ENCODE measurements at regions not wholly inside any gene's neighbourhood (a gene's known extent, or its start where the extent isn't known, plus 50 kb on each side); places are given as distances from the start of the nearest gene placed in this dataset.

DNA sequence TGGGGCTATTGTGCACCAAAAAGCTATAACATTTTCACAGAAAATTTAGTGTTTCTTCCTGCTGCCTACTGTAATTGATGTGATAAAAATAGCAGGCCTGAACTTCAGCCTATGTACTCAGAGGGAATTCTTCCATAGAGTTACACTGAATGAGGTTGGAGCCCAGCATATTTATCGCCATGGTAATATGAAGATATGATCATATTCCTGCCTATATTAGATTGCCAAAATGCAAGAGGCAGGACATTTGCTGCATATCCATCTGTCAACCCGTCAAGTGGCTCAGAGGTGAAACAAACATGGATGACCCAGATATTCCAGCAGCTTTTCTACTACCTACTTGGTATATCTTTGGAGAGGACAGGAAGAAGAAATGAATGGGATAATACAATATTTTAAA is 1150.6 kb downstream of the TBL1XR1 start:
- Histone ChIP-seq H3K27ac (ENCODE audit: insufficient read length, low read depth, low read length) (no peak overlapping the region), H3K23me2 (ENCODE audit: insufficient read length, low read depth, low read length, poor library complexity, severe bottlenecking) (no peaks in the 10 kb centered on the region), H2BK12ac (ENCODE audit: insufficient read length, low read depth, low read length) (no peak overlapping the region), H3T11ph (ENCODE audit: low read length) (no peak overlapping the region), H3K79me1 (ENCODE audit: insufficient read depth, low read depth, low read length, poor library complexity, severe bottlenecking) (no peaks in the 10 kb centered on the region), H3K14ac (ENCODE audit: insufficient read depth, low read length) (no peak overlapping the region), H2AK5ac (ENCODE audit: insufficient read length, low read length) (no peak overlapping the region), H3K56ac (ENCODE audit: insufficient read length, low read depth, low read length) (no peak overlapping the region), H3K23ac (ENCODE audit: insufficient read length, low read depth, low read length) (no peak overlapping the region), H2BK15ac (ENCODE audit: low read depth, low read length) (no peak overlapping the region), H3K18ac (ENCODE audit: insufficient read length, low read depth, low read length) (no peak overlapping the region), H3K4ac (ENCODE audit: low read depth, low read length) (no peak overlapping the region), H3K79me2 (ENCODE audit: insufficient read depth, low read length) (no peaks in the 10 kb centered on the region), H3K27me3 (ENCODE audit: insufficient read depth, low read length) (no peaks in the 10 kb centered on the region), H3K4me2 (ENCODE audit: insufficient read depth, insufficient read length, low read length) (no peak overlapping the region), H3K9me3 (ENCODE audit: control insufficient read depth, low read depth, low read length) (no peaks in the 10 kb centered on the region), H4K8ac (replicated peaks; ENCODE audit: insufficient read length, low read depth, low read length) (no peak overlapping the region), H3K9ac (ENCODE audit: extremely low read depth, insufficient read length, low read length) (no peak overlapping the region), H2BK20ac (ENCODE audit: low read depth, low read length, poor library complexity, severe bottlenecking) (no peak overlapping the region), H3K4me1 (ENCODE audit: insufficient read depth, low read length) (no peaks in the 10 kb centered on the region), H4K91ac (ENCODE audit: insufficient read length, low read depth, low read length) (no peak overlapping the region), H2BK120ac (ENCODE audit: low read depth, low read length, poor library complexity, severe bottlenecking) (no peak overlapping the region), H4K20me1 (ENCODE audit: control insufficient read depth, insufficient read depth, insufficient read length) (no peaks in the 10 kb centered on the region), H2BK5ac (ENCODE audit: insufficient read length, low read length) (no peak overlapping the region), H4K5ac (ENCODE audit: insufficient read length, low read depth, low read length) (no peak overlapping the region), H2AFZ (ENCODE audit: low read length) (no peak overlapping the region)
- TF ChIP-seq CTCF (conservative IDR thresholded peaks at IDR 0.05) = no peak
- Mint-ChIP-seq H3K27me3 (ENCODE audit: low read depth) (no peaks in the 10 kb centered on the region), H3K4me3 (no peak overlapping the region), H3K9me3 (no peaks in the 10 kb centered on the region), H3K4me1 (no peaks in the 10 kb centered on the region), H3K36me3 (ENCODE audit: insufficient read depth in 1 of 3, low read depth in 3 of 3) (no peaks in the 10 kb centered on the region), H3K27ac (no peak overlapping the region)
- no CpG with 5 or more reads among the region's 2 CpGs for WGBS (ENCODE audit: extremely low coverage, insufficient read length, low lambda C conversion rate)
- DNase-seq = no peak

Measured in H9 (cell line).